HG03139 (cell line): ENCODE measurements at regions not wholly inside any gene's neighbourhood (a gene's known extent, or its start where the extent isn't known, plus 50 kb on each side); places are given as distances from the start of the nearest gene placed in this dataset.

ENCODE experiments used
- ATAC-seq: cut with Tn5 transposase; IDR thresholded peaks from one replicate; pipeline ENCODE4 v1.9.1; 2021; ENCODE audit not compliant: unreplicated experiment

GRCh38 chr5:119991625-119992024 lies 362.3 kb downstream of the FAM170A start:
- no peak for ATAC-seq

DNA sequence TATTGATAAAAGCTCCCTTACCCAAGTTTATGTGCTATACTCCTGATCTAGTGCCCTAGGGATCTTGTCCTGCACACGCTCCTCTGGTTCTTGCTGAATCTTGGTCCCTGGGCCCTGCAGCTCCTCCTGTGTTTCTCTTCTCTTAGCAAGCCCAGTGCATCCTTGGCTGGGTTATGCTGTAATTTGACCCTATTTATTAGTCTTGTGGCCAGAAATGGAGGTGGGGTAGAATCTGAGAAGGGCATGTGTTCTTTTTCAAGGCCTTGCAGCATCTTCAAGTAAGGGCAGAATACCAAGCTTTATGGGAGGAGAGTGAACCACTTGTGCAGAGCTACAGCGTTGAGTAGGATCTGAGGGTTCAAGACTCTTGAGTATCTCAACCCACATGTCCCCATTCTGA lies 366.8 kb downstream of the FAM170A start:
- no peak for ATAC-seq

- ATAC-seq: no peak
These were observed 378.2 kb downstream of the FAM170A start for GRCh38 chr5:120007598-120007997.

GRCh38 chr5:120012431-120012830 lies 383.1 kb downstream of the FAM170A start:
- ATAC-seq: no peak

DNA sequence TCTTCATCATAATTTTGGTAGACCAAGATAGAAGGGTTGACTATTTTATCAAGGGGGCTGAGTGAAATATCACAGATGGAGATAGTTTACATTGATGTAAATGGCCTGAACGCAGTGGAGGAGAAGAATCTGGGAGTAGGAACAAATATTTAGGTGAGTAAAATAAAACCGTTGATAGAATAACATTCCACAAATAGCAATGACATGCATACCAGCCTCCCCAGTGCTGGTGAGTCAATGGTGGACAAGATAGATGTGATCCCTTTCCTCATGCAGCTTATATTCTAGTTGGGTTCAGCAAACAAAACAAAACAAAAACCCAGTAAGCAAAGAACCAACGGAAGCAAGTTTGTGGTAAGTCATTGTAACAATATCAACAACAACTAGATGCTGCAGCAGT lies 385.2 kb downstream of the FAM170A start:
- ATAC-seq: no peak

DNA sequence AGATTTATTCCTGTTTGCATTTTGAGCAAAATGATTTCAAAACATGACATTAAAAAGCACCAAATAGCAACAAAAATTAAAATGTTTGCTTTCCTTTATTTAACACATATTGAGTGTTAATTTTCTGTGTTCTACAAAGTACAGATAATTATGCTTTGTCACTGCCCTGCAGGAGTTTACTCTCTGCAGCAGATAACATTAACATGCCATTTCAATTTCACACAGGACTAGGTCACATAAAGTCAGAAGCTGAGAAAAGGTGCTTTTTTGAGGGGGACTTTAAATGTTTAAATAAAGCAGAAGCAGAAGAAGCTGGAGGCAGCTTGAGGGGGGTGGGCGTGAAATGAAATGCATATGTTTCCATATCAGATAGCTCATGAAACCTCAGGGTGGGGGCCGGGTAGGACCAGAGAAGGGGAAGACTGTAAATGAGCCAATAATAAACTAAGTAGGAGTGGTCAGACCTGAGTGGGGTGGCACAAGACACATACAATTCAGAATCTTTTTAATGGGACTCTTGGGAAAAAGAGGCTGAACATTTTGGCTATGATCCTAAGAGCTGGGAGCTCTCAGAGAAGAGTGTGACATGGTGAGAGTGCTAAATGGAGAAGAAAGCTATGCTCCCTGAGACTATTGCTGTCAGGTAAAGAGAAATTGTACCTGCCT lies 387.5 kb downstream of the FAM170A start:
- no peak for ATAC-seq

DNA sequence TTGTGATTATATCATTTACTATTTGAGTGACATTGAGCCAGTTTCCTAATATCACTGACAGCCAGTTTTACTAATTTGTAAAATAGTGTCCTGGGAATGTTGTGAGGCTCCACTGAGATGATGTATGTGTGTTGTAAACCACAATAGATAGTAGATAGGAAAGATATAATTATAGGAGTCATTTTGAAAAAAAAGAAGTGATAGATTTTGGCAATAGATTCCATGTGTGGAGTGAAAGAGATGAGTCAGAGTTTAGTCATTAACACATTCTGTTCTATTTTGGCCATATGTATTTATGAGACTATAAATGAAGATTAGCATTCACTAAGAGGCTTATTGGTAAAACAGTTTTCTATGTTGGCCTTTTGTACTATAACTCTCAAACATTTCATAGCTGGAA lies 388.2 kb downstream of the FAM170A start:
- ATAC-seq: no peak

- ATAC-seq: no peak
These were observed 405.8 kb downstream of the FAM170A start for GRCh38 chr5:120035181-120035580.

DNA sequence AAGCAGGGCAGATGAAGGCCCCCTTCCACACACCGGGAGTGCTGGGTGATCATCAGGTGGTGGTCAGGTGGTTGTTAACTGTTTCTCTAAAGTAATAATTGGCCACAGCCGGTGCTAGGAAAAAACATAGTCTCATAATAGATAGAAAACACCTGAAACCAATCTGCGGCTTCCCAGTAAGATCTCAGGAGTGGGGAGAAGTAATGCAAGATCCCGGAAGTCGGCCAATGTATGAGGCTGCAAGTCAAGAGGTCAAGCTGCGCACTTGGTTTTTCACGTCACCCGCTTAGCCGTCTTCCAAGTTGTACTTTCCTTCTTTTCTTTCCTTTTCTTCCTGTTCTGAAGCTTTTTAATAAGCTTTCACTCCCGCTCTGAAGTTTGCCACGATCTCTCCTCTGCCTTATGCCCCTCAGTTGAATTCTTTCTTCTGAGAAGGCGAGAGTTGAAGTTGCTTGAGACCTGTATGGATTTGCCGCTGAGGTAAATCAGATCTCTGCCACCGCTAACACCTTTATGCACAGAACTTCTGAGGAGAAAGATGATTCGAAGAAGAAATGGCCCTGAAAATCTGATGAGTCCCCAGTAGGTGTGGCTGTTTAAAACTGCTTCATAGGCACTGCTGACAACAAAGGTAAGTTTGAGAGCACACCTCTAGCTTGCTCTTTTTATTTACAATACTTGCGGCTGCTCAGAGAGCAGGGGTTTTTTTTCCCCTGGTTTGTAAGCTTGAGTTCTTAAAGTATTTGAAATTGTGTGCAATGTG lies 406.6 kb downstream of the FAM170A start:
- ATAC-seq: no peak

DNA sequence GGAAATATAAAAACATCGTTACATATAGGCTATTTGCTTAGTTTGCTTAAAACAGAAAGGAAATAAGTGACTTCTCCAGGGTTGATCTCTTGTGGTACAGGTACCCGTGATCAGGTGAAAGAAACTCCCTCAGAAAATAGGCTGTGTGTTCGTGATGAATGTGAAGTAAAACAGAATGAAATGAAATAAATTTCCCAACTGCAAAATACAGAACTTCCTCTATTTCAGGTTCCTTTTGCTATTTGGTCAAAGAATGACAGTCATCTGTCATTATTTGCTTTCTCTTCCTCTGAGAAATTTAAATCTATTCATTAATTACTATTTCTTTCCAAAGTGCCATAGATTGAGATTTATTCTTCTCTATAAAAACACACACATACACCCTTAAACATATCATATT lies 408.1 kb downstream of the FAM170A start:
- ATAC-seq: no peak

DNA sequence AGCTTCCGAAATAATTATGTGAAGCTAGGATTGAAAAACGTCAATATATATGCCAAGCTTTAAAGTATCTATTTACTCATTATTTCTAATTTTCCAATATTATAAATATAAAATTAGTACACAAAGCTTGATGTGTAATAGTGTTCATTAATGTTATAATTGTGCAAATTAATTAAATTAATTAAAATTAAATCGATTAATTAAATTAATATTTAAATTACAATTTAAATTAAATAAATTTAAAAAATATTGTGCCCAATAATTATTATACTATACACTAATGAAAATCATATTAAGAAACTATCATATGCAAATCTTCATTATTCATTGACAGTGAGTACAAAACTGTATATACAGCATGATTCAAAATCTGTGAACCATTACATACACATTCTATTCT lies 409.8 kb downstream of the FAM170A start:
- ATAC-seq: no peak

DNA sequence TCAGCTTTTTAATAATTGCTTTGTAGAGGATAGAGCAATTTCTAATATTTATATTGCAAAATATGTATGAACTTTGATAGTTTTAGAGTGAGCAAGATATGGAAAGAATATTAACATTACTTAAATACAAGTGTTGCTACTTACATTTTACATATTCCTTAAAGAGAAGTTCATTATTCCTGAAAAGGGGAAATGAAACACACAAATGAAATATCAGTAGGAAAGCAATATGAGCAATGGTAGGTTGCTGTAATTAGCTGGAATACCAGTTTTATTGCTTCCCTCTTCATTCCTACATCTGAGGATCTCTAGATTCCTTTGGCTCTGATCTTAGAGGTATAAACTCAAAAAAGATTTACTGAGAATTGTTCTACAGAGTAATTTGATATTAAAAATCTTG lies 414.1 kb downstream of the FAM170A start:
- no peak for ATAC-seq

GRCh38 chr5:120052916-120053828 lies 410.9 kb upstream of the PRR16 start:
- no peak for ATAC-seq

- ATAC-seq: no peak
These were observed 410.3 kb upstream of the PRR16 start for GRCh38 chr5:120053841-120054240.

- no peak for ATAC-seq
These were observed 408.2 kb upstream of the PRR16 start for GRCh38 chr5:120055858-120056257.

GRCh38 chr5:120062515-120062917 lies 401.6 kb upstream of the PRR16 start:
- no peak for ATAC-seq

DNA sequence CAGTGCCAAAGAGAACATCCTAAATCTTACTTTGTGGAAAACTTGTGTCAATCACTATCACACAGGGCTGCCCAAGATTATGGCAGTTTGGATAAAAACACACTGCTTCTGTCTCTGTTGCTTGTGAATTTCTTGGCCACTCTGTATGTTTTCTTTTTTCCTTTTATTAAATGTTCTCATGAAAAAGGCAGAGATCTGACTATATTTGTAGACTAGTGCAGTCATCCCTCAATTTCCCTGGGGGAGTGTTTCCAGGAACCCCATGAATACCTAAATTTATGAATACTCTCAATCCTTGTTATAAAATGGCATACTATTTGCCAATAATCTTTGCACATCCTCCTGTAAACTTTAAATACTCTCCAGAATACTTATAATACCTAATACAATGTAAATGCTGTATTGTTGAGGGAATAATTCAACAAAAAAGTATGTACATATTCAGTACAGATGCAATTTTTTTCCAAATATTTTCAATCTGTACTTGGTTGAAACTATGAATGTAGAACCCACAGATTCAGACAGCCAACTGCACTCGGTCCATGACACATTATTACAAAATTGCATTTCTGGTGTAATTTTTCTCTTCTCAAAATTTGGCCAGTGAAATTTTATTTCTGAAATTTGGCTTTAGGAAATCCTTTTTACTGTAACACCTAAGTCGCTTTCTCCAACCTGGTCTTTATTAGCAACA lies 391.9 kb upstream of the PRR16 start:
- ATAC-seq: no peak

DNA sequence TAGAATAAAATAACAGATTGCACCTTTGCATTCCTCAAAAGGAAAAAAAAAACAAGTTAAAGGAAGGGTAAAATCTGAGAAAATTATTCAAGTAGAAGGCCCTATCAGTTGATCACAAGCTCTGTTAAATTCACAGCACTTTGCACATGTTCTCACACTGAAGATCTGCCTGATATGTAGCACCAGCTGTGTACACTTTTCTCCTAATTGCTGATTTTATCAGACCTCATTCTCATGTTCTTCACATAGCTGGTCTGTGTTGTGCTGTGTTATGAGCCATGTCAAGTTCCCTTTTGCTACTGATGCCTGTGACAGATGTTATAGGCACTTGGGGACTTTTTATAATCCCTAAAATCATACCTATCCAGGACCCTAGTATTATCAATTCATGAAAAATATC lies 390.4 kb upstream of the PRR16 start:
- ATAC-seq: no peak

DNA sequence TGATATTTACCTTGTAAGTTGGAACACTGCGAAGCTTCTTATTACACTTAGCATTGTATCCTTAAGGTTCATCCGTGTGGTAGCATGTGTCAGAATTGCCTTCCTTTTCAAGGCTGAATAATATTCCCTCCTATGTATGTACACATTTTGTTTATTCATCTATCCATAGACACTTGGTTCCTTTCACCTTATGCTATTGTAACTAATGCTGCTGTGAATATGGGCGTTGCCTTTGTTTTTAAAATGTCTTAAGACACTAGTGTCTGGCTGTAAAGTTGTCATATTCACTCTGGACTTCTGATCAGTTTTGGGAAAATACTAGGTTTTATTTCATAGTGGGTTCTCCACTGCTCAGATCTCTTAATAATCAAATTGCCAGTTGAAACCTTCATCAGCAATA lies 383.3 kb upstream of the PRR16 start:
- no peak for ATAC-seq

GRCh38 chr5:120082316-120083068 lies 381.6 kb upstream of the PRR16 start:
- no peak for ATAC-seq
